ENCODE measurements at regions not wholly inside any gene's neighbourhood (a gene's known extent, or its start where the extent isn't known, plus 50 kb on each side); places are given as distances from the start of the nearest gene placed in this dataset.
"Not testable (repeated sequence)": the region's sequence is repeated elsewhere in the genome, so short reads cannot be mapped to it uniquely, and the experiment has no call there.

GRCh38 chr1:85523061-85523460 is 57.5 kb upstream of the CCN1 start:
- not testable (repeated sequence) for TF ChIP-seq POLR2A, CTCF (IDR thresholded peaks at IDR 0.05)

Measured in body of pancreas (tissue), 4 donors.